ENCODE measurements at regions not wholly inside any gene's neighbourhood (a gene's known extent, or its start where the extent isn't known, plus 50 kb on each side); places are given as distances from the start of the nearest gene placed in this dataset.

- no peak for TF ChIP-seq MAFK (IDR thresholded peaks at IDR 0.05; ENCODE audit: low read depth, low read length)
- no peak for TF ChIP-seq RNF2 (IDR thresholded peaks at IDR 0.05; ENCODE audit: borderline replicate concordance, low read depth, low read length, missing control alignments, poor library complexity, severe bottlenecking)
- no peak for TF ChIP-seq SUZ12 (IDR thresholded peaks at IDR 0.05; ENCODE audit: low read length)
- no peak for TF ChIP-seq EZH2 (IDR thresholded peaks at IDR 0.05; ENCODE audit: low read depth, low read length, severe bottlenecking)
- no peak for TF ChIP-seq CTCF (IDR thresholded peaks at IDR 0.05; ENCODE audit: control extremely low read depth in 1 of 3, insufficient read depth in 1 of 3, low read depth in 1 of 3, low read length in 3 of 3)
- no peak for TF ChIP-seq RFX5 (IDR thresholded peaks at IDR 0.05; ENCODE audit: borderline replicate concordance, low read depth, low read length)
- no peak for TF ChIP-seq SP2 (IDR thresholded peaks at IDR 0.05; ENCODE audit: low read length)
- no peak for TF ChIP-seq TEAD4 (IDR thresholded peaks at IDR 0.05; ENCODE audit: low read depth, low read length)
- TF ChIP-seq ATF3 (IDR thresholded peaks at IDR 0.05; ENCODE audit: insufficient read depth, low read depth, low read length), result no peak
These were observed 69.0 kb upstream of the AMZ2 start for GRCh38 chr17:68178831-68179230.

Data from H1 (cell line).